ENCODE measurements at regions not wholly inside any gene's neighbourhood (a gene's known extent, or its start where the extent isn't known, plus 50 kb on each side); places are given as distances from the start of the nearest gene placed in this dataset.

- Histone ChIP-seq H3K27me3 (ENCODE audit: insufficient read depth, low read depth, severe bottlenecking) (peaks cover 24% of the 10 kb centered on the region), H3K9me3 (ENCODE audit: severe bottlenecking) (no peaks in the 10 kb centered on the region), H3K27ac (no peak overlapping the region), H3K36me3 (no peaks in the 10 kb centered on the region), H3K4me3 (ENCODE audit: low read depth, low read length) (no peak overlapping the region)
- DNase-seq, result no peak
- TF ChIP-seq CTCF (IDR thresholded peaks at IDR 0.05; ENCODE audit: low read depth, low read length), result no peak
Observed at GRCh38 chrX:147788641-147789350, 122.9 kb upstream of the FMR1 start.

- Histone ChIP-seq H3K27ac (no peak overlapping the region), H3K4me3 (ENCODE audit: low read depth, low read length) (no peak overlapping the region), H3K36me3 (no peaks in the 10 kb centered on the region), H3K9me3 (ENCODE audit: severe bottlenecking) (peaks cover 2% of the 10 kb centered on the region), H3K27me3 (ENCODE audit: insufficient read depth, low read depth, severe bottlenecking) (peaks cover 23% of the 10 kb centered on the region)
- no peak for TF ChIP-seq CTCF (IDR thresholded peaks at IDR 0.05; ENCODE audit: low read depth, low read length)
- DNase-seq, result no peak
Observed at GRCh38 chrX:147800663-147801062, 111.1 kb upstream of the FMR1 start.

- H3K9me3 ChIP-seq (ENCODE audit: severe bottlenecking), result peaks cover 2% of the 10 kb centered on the region
- no peak overlapping the region for H3K27ac ChIP-seq
- no peaks in the 10 kb centered on the region for H3K36me3 ChIP-seq
- H3K27me3 ChIP-seq (ENCODE audit: insufficient read depth, low read depth, severe bottlenecking), result peaks cover 37% of the 10 kb centered on the region
- DNase-seq, result no peak
- H3K4me3 ChIP-seq (ENCODE audit: low read depth, low read length), result no peak overlapping the region
- TF ChIP-seq CTCF (IDR thresholded peaks at IDR 0.05; ENCODE audit: low read depth, low read length), result 0 out of 2 replicates have a peak, but pooled peaks have one; percentile 28
Observed at GRCh38 chrX:147803948-147804347, 107.8 kb upstream of the FMR1 start.

GRCh38 chrX:147811803-147812202 is 99.9 kb upstream of the FMR1 start:
- H3K27me3 ChIP-seq (ENCODE audit: insufficient read depth, low read depth, severe bottlenecking), result peaks cover 27% of the 10 kb centered on the region
- no peak overlapping the region for H3K4me3 ChIP-seq (ENCODE audit: low read depth, low read length)
- no peak for DNase-seq
- no peak for TF ChIP-seq CTCF (IDR thresholded peaks at IDR 0.05; ENCODE audit: low read depth, low read length)
- H3K27ac ChIP-seq, result no peak overlapping the region
- H3K36me3 ChIP-seq, result no peaks in the 10 kb centered on the region
- no peaks in the 10 kb centered on the region for H3K9me3 ChIP-seq (ENCODE audit: severe bottlenecking)

- Histone ChIP-seq H3K4me3 (ENCODE audit: low read depth, low read length) (no peak overlapping the region), H3K27ac (no peak overlapping the region), H3K36me3 (no peaks in the 10 kb centered on the region), H3K27me3 (ENCODE audit: insufficient read depth, low read depth, severe bottlenecking) (no peaks in the 10 kb centered on the region), H3K9me3 (ENCODE audit: severe bottlenecking) (no peaks in the 10 kb centered on the region)
- no peak for TF ChIP-seq CTCF (IDR thresholded peaks at IDR 0.05; ENCODE audit: low read depth, low read length)
- DNase-seq, result no peak
Observed at GRCh38 chrX:147827070-147827469, 84.6 kb upstream of the FMR1 start.

GRCh38 chrX:147828719-147829118 is 83.0 kb upstream of the FMR1 start:
- Histone ChIP-seq H3K27me3 (ENCODE audit: insufficient read depth, low read depth, severe bottlenecking) (no peaks in the 10 kb centered on the region), H3K36me3 (no peaks in the 10 kb centered on the region)
- no peak for TF ChIP-seq CTCF (IDR thresholded peaks at IDR 0.05; ENCODE audit: low read depth, low read length)

More at GRCh38 chrX:147828719-147829118, 83.0 kb upstream of the FMR1 start:
- Histone ChIP-seq H3K9me3 (ENCODE audit: severe bottlenecking) (no peaks in the 10 kb centered on the region), H3K27ac (no peak overlapping the region), H3K4me3 (ENCODE audit: low read depth, low read length) (no peak overlapping the region)
- DNase-seq, result no peak
